H1 (cell line): ENCODE measurements at regions not wholly inside any gene's neighbourhood (a gene's known extent, or its start where the extent isn't known, plus 50 kb on each side); places are given as distances from the start of the nearest gene placed in this dataset.

Experiments used
- CTCF ChIA-PET: fragments of 300-600 bp; sonication (Branson Sonifier 250); formaldehyde crosslinking; loops from one replicate; lab custom pipeline; 2021; ENCODE audit not compliant: partially characterized antibody; lab: Charles Lee
- POLR2A ChIA-PET: fragments of 300-600 bp; sonication (Branson Sonifier 250); formaldehyde crosslinking; loops from one replicate; lab custom pipeline; 2021; ENCODE audit warnings: inconsistent platforms; ENCODE audit not compliant: partially characterized antibody; lab: Charles Lee
- DNase-seq, 2 experiments: peaks; one replicate each; pipeline versions ENCODE4 v3.0.0 to v3.0.0-alpha.2; 2010 to 2022; ENCODE audit warnings: low spot score in 2 of 2, low read depth in 1 of 2, mixed read lengths in 1 of 2
- FAIRE-seq: peaks from 2 replicates; lab custom pipeline; 2011; peaks lifted over from hg19 to GRCh38; lab: Jason Lieb, UNC
- H2AFZ ChIP-seq: 2 replicates; pipeline ENCODE4 v1.8.1; 2012; ENCODE audit warnings: low read length, inconsistent platforms
- H2AK5ac ChIP-seq: 2 replicates; pipeline ENCODE4 v1.6.1; 2013; ENCODE audit warnings: low read depth, low read length
- H2BK120ac ChIP-seq: replicated peaks from 2 replicates; pipeline ENCODE3; 2013; ENCODE audit warnings: low read depth, low read length, inconsistent platforms
- H2BK12ac ChIP-seq: 2 replicates; pipeline ENCODE4 v1.6.1; 2013; ENCODE audit warnings: low read depth, low read length
- H2BK15ac ChIP-seq: 2 replicates; pipeline ENCODE4 v1.6.1; 2013; ENCODE audit warnings: low read length
- H2BK20ac ChIP-seq: 2 replicates; pipeline ENCODE4 v1.6.1; 2013; ENCODE audit warnings: low read length
- H2BK5ac ChIP-seq: 2 replicates; pipeline ENCODE4 v1.6.1; 2013; ENCODE audit warnings: low read depth, low read length
- H3K14ac ChIP-seq: 2 replicates; pipeline ENCODE4 v1.6.1; 2013; ENCODE audit warnings: inconsistent platforms; ENCODE audit not compliant: insufficient read length
- H3K18ac ChIP-seq: 2 replicates; pipeline ENCODE4 v1.6.1; 2013; ENCODE audit warnings: low read length; ENCODE audit errors: extremely low read depth
- H3K23ac ChIP-seq: 2 replicates; pipeline ENCODE4 v1.6.1; 2013; ENCODE audit warnings: inconsistent platforms; ENCODE audit not compliant: insufficient read length
- H3K23me2 ChIP-seq: 2 replicates; pipeline ENCODE4 v1.6.1; 2013; ENCODE audit warnings: low read depth, low read length
- H3K27ac ChIP-seq: 2 replicates; pipeline ENCODE4 v1.6.1; 2011; ENCODE audit warnings: low read depth, low read length, inconsistent platforms
- H3K27me3 ChIP-seq, 4 experiments: replicated peaks in 1 of 4; 1 replicate in 1 of 4; 2 replicates in 3 of 4; pipeline versions ENCODE4 v1.6.1 to v1.8.1; 2011 to 2013; ENCODE audit warnings: low read length in 3 of 4, mild to moderate bottlenecking in 3 of 4, inconsistent platforms in 2 of 4, mixed read lengths in 2 of 4, moderate library complexity in 1 of 4; ENCODE audit not compliant: control insufficient read depth in 3 of 4, insufficient read depth in 3 of 4; ENCODE audit errors: extremely low read depth in 1 of 4
- H3K36me3 ChIP-seq, 4 experiments: 2 replicates each; pipeline versions ENCODE4 v1.6.1 to v1.8.1; 2011 to 2013; ENCODE audit warnings: mild to moderate bottlenecking in 4 of 4, low read length in 3 of 4, moderate library complexity in 2 of 4, control low read depth in 1 of 4, inconsistent platforms in 1 of 4; ENCODE audit not compliant: insufficient read depth in 4 of 4, control insufficient read depth in 2 of 4
- H3K4ac ChIP-seq: replicated peaks from 2 replicates; pipeline ENCODE3; 2013; ENCODE audit warnings: low read length, low read depth, mixed read lengths, inconsistent platforms; ENCODE audit not compliant: insufficient read length
- H3K4me1 ChIP-seq, 4 experiments: replicated peaks in 1 of 4; 1 replicate in 1 of 4; 2 replicates in 3 of 4; pipeline versions ENCODE4 v1.6.1 to v1.8.1; 2011 to 2013; ENCODE audit warnings: low read length in 3 of 4, inconsistent platforms in 2 of 4, mixed read lengths in 1 of 4; ENCODE audit not compliant: insufficient read depth in 4 of 4, control insufficient read depth in 3 of 4
- H3K4me2 ChIP-seq, 2 experiments: 2 replicates each; pipeline versions ENCODE4 v1.6.1 to v1.8.1; 2011 to 2013; ENCODE audit warnings: low read depth in 2 of 2, low read length in 2 of 2, control low read depth in 1 of 2, inconsistent platforms in 1 of 2, mild to moderate bottlenecking in 1 of 2; ENCODE audit not compliant: insufficient read depth in 1 of 2
- H3K4me3 ChIP-seq, 4 experiments: fragments of 200-600, 300-600 bp in 1 of 4; sonication (generic), shearing (Covaris generic), sonication (Bioruptor Twin) in 1 of 4; 2 replicates each; pipeline versions ENCODE4 v1.5.1 to v1.8.1; 2011 to 2016; ENCODE audit warnings: low read length in 4 of 4, low read depth in 3 of 4, control low read depth in 2 of 4, inconsistent platforms in 2 of 4, mild to moderate bottlenecking in 2 of 4, mixed read lengths in 1 of 4, moderate library complexity in 1 of 4; ENCODE audit not compliant: insufficient read depth in 2 of 4; ENCODE audit errors: extremely low read depth in 1 of 4
- H3K56ac ChIP-seq: replicated peaks from 2 replicates; pipeline ENCODE3; 2013; ENCODE audit warnings: low read depth, mild to moderate bottlenecking, mixed read lengths, low read length, inconsistent platforms; ENCODE audit not compliant: insufficient read length
- H3K79me1 ChIP-seq: 2 replicates; pipeline ENCODE4 v1.6.1; 2013; ENCODE audit warnings: low read depth, low read length, control low read depth
- H3K79me2 ChIP-seq, 2 experiments: 2 replicates each; pipeline versions ENCODE4 v1.6.1 to v1.8.1; 2012 to 2013; ENCODE audit warnings: low read length in 2 of 2, mild to moderate bottlenecking in 2 of 2, inconsistent platforms in 1 of 2; ENCODE audit not compliant: insufficient read depth in 2 of 2, control insufficient read depth in 1 of 2
- H3K9ac ChIP-seq, 4 experiments: replicated peaks in 1 of 4; 1 replicate in 1 of 4; 2 replicates in 3 of 4; pipeline versions ENCODE4 v1.6.1 to v1.8.1; 2011 to 2013; ENCODE audit warnings: low read depth in 3 of 4, low read length in 3 of 4, control low read depth in 2 of 4, mild to moderate bottlenecking in 2 of 4, moderate library complexity in 2 of 4, inconsistent platforms in 1 of 4; ENCODE audit errors: extremely low read depth in 1 of 4
- H3K9me3 ChIP-seq, 2 experiments: 2 replicates each; pipeline versions ENCODE4 v1.6.1 to v1.8.1; 2012 to 2013; ENCODE audit warnings: mild to moderate bottlenecking in 2 of 2, moderate library complexity in 2 of 2, control low read depth in 1 of 2, inconsistent platforms in 1 of 2, low read depth in 1 of 2, low read length in 1 of 2, mixed read lengths in 1 of 2; ENCODE audit not compliant: insufficient read depth in 2 of 2
- H4K20me1 ChIP-seq, 2 experiments: replicated peaks in 1 of 2; 2 replicates each; pipeline versions ENCODE3 to v1.8.1; 2011 to 2013; ENCODE audit warnings: inconsistent platforms in 2 of 2, low read length in 2 of 2, mild to moderate bottlenecking in 1 of 2; ENCODE audit not compliant: insufficient read depth in 2 of 2, control insufficient read depth in 1 of 2
- H4K5ac ChIP-seq: 2 replicates; pipeline ENCODE4 v1.6.1; 2013; ENCODE audit warnings: low read length, low read depth, mixed read lengths, inconsistent platforms; ENCODE audit not compliant: insufficient read length
- H4K8ac ChIP-seq: 2 replicates; pipeline ENCODE4 v1.8.0; 2013; ENCODE audit warnings: mild to moderate bottlenecking, moderate library complexity, low read length, inconsistent platforms; ENCODE audit not compliant: insufficient read depth; ENCODE audit errors: extremely low read depth
- H4K91ac ChIP-seq: replicated peaks from 2 replicates; pipeline ENCODE3; 2013; ENCODE audit warnings: low read length, mixed read lengths, inconsistent platforms; ENCODE audit not compliant: insufficient read length
- SP2 ChIP-seq: IDR thresholded peaks from 2 replicates; pipeline ENCODE4 v1.6.1; 2012; ENCODE audit warnings: mild to moderate bottlenecking, low read length, inconsistent platforms
- WGBS, 2 experiments: shearing (Covaris generic) in 1 of 2; methylation state at CpG; one replicate each; pipeline versions ENCODE4 v1.1.6 to v1.1.7; 2013 to 2015; ENCODE audit warnings: low lambda C conversion rate in 2 of 2, mixed read lengths in 2 of 2, inconsistent platforms in 1 of 2, low coverage in 1 of 2, missing lambda C conversion rate in 1 of 2; ENCODE audit not compliant: insufficient replicate concordance in 2 of 2, insufficient coverage in 1 of 2, insufficient read length in 1 of 2; ENCODE audit errors: extremely low coverage in 1 of 2, missing lambda C conversion rate in 1 of 2; 5-methylcytosine and 5-hydroxymethylcytosine counted together

DNA sequence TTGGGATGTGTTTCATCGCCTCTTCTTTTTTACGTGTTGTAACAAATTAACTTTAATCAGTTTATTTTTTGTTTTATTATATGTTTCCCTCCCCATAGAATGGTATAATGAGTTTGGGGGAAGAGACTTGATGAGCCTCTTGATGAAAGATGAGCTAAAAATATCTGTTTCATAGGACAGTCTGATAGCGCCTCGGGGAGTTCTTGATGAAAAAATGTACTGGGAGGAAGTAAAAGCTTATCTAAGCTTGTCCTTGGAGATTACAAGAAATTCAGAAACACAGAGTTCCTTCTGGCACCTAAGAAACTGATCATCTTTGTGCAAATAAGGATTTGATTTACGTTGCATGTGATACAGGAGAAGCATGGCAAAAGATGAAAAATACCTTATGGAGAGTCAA is 350.2 kb upstream of the CDH8 start:
- no peak overlapping the region for H2BK20ac ChIP-seq
- H4K8ac ChIP-seq, result no peak overlapping the region
- no peak overlapping the region for H3K23ac ChIP-seq
- H3K27me3 ChIP-seq, result no peaks in the 10 kb centered on the region
- no peak overlapping the region for H3K56ac ChIP-seq
- no peak overlapping the region for H3K4ac ChIP-seq
- no peak overlapping the region for H3K14ac ChIP-seq
- H3K27ac ChIP-seq, result no peak overlapping the region
- H3K36me3 ChIP-seq, result no peaks in the 10 kb centered on the region
- H2BK5ac ChIP-seq, result no peak overlapping the region
- H4K5ac ChIP-seq, result no peak overlapping the region
- no peaks in the 10 kb centered on the region for H3K9me3 ChIP-seq
- no peaks in the 10 kb centered on the region for H3K23me2 ChIP-seq
- no peaks in the 10 kb centered on the region for H3K79me2 ChIP-seq
- FAIRE-seq, result no peak
- no peaks in the 10 kb centered on the region for H4K20me1 ChIP-seq
- H2AFZ ChIP-seq, result no peak overlapping the region
- POLR2A ChIA-PET, result no interaction called here
- H3K4me2 ChIP-seq, result no peak overlapping the region
- TF ChIP-seq SP2, result no peak
- TF ChIP-seq, all 59 proteins: peak for 0
- Histone ChIP-seq H3K18ac (no peak overlapping the region), H3K4me1 (no peaks in the 10 kb centered on the region), H2BK120ac (no peak overlapping the region), H2BK12ac (no peak overlapping the region), H3K9ac (no peak overlapping the region), H2BK15ac (no peak overlapping the region), H3K79me1 (no peaks in the 10 kb centered on the region), H4K91ac (no peak overlapping the region), H2AK5ac (no peak overlapping the region), H3K4me3 (no peak overlapping the region)
- 90% methylated on average over 5 of the region's 5 CpGs; no CpG with 5 or more reads in 1 of the 2 experiments for WGBS, 2 experiments
- no peak for DNase-seq
- CTCF ChIA-PET, result no interaction called here
